IPS-NIHi7 (cell line): ENCODE measurements at regions not wholly inside any gene's neighbourhood (a gene's known extent, or its start where the extent isn't known, plus 50 kb on each side); places are given as distances from the start of the nearest gene placed in this dataset.

ENCODE experiments used
- DNase-seq: peaks from one replicate; pipeline ENCODE4 v3.0.0; 2012; ENCODE audit warnings: mixed read lengths; ENCODE audit errors: extremely low spot score

DNA sequence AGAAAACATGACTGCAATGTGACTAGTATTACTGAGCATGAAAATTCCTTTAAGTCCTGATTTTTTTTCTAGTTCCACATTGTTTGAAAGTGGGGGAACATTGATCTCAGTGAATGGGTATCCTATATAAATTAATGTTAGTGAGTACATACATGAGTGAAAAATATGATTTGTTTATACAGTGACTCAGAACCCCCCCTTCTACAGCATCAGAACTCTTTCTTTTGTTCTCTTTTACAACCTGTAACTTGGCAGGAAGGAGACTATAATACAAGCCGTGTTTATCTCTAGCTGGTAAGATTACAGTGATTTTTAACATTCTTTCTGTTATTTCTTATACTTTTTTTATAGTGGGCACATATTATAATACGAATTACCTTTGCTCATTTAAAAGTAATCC is 384.7 kb downstream of the PDCD6IP start:
- DNase-seq: no peak

DNA sequence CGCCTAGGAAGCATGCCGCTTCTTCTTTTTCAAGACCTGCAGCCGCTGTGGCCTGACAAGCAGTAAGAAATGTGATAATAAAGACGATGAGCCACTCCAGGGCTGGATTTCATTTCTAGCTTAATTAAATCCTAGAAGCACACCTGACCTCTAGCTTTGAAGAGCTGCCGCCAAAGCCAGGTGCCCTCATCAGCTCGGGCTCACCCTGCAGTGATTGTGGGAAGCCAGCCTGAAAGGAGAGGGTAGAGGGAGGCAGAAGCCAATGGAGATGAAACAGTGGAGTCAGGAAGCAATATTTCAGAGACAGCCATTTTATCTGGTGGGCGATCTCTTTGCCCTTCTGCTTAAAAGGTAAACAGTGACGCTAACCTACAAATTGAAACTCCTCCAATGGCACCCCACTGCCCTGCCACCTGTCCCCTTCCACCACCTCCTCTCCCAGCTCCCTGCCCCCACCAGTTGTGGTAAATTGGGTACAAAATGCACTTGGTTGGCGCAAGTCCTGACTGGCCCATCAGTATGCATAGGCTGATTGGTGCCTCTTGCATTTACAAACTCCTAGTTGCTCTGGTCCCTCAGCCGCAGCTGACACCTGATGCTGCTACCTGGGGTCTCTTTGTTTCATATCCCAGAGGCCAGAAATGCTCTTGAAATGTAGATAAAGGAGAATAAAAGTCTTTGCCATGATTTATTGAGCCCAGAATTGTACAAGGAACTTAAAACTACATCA is 385.3 kb downstream of the PDCD6IP start:
- no peak for DNase-seq

DNA sequence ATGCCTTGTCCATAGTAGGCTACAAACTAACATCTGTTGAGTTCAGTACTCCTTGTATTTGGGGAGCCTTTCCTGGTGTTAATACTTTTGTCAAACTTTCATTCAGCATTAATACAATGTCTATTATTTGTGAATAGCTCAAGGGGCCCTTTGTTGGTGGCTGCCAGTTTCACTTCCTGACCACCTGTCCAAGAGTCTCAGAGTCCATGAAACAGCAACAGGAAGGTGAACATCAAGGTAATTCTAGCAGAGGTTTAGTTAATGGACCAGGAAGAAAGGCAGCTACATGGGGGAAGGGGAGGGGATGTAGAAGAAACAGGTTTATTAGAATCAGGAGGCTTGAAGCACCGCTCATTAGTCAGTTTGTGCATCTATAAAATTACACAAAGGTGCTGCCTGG is 386.9 kb downstream of the PDCD6IP start:
- DNase-seq: no peak

DNA sequence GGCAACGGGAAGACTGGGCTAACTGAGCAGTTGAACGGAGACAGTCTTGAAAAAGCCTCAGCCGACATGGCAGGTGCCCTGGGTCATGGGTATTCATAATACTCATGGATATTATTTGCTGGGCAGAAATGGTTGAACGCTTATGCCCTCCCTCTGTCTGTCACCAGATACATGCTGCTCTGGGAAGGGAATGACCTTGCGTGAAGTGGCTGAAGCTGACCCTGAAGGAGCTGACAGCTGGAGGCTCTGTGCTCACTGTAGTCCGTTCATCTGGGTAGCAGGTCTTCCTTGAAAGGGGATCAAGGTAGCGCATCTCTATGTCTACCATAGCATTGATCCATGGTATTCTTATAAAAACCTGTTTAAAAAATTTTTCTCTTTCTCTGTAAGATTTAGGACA is 390.7 kb downstream of the PDCD6IP start:
- no peak for DNase-seq

DNA sequence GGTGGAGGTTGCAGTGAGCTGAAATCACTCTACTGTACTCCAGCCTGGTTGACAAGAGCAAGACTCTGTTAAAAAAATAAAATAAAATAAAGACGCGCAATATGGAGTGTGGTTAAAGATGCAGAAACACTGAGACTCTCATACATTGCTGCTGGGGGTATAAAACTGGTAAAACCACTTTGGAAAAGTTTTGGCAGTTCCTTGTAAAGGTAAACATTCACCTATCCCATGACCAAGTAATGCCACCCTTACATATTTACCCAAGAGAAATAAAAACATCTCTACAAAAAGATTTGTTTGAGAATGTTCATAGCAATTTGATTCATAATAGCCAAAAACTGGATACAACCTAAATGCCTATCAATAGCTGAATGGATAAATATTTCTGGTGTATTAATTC is 398.5 kb downstream of the PDCD6IP start:
- no peak for DNase-seq

DNA sequence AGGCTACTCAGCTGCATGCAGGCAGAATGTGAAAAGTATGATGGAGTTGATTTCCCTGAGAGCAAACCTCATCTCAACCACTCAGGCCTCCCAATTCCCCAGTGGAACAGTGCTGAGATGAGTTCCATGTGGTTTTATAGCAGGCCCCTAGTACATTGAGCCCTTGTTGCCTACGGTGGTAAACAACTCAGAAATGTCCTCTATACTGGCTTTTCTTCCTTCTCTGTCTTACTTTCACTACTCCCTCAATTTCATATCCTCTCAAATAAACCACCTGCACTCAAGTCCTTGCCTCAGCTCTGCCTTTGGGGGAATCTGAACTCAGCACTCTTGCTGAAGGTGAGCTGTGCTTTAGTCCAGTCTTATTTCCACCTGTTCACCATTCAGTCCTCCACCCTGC is 399.9 kb downstream of the PDCD6IP start:
- no peak for DNase-seq

DNA sequence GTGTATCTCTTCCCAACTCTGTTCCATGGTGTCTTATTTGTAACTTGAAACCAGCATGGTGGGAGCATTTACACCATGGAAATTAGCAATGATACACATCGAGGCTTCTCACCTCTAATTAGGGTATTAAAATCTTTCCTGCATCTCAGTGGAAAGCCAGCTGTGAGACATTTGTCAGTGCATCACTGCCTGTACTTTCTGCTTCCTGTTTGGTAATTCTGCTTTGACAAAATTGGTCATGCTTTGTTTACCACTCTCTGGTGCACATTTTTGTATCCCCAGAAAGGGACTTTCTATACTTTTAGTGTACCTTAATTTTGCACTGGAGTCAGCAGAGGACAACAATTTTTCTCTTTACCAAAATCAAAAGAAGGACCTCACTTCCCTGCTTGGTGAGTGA is 402.1 kb downstream of the PDCD6IP start:
- no peak for DNase-seq

DNA sequence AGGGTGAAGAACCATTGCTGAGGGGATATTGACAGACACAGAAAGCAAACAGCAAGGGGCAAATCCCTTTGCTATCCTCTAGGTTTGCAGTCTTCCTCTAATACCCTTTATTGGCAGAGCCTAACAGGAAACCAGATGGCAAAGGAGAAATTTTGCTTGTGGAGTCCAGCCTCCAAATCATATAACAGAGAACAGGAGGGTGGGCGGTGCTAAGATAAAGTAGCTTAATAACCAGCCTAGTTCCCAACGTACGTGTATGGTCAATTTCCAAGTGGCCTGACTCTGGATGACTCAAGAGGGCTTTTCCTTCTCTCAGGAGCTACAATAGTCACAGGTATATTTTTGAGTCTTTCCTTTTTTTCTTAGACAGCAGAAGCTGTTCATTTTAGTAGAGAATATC is 404.5 kb downstream of the PDCD6IP start:
- no peak for DNase-seq

DNA sequence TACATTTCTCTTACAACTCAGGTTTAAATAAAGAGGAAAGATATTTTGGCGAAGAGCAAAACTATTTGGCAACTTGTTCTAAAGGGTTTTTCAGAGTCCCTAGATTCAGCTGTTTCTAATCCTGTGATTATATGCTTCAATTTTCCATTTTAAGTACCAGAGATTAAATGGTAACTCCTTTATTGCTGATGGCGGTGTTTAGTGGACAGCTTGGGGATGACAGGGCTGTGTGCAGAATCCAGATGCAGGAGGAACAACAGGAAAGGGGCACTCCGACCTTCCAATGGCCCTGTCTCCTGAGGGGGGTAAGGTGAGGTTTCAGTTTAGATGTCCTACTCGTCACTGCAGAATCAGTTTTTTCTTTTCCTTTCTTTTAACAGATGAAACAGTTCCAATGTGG is 405.0 kb downstream of the PDCD6IP start:
- DNase-seq: no peak

DNA sequence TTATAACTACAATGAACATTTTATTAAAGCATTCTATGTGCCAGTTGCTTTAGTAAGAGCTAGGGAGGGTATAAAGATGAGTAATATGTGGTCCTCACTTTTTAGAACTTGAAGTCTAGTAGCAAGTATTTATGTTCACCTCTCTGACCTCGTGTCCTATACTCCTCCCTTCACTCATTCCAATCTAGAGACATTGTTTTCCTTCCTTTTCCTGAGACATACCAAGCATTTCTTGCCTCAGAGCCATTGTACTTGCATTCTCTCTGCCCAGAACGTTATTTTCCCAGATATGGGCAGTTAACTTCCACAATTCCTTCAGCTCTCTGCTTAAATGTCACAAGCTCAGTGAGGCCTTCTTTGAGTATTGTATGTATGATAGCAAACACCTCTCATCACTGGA is 408.6 kb downstream of the PDCD6IP start:
- DNase-seq: no peak

DNA sequence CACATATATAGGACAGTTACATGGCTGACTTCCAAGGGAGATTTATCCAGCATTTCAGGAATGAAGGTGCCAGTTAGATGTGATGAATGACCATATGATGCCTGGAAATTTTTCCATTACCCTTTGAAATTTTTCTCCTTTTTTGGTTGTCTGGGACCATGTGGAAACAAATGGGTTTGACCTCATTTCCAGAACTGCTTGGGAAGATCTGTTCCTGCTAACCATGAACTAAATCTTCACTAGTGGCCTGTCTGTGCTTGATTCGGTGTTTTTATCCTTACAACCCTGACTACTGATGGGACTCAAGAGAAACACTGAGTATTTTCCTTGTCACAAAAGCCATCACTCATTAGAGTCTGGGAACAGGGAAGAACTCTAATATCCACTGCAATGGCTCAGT is 409.4 kb downstream of the PDCD6IP start:
- no peak for DNase-seq

DNA sequence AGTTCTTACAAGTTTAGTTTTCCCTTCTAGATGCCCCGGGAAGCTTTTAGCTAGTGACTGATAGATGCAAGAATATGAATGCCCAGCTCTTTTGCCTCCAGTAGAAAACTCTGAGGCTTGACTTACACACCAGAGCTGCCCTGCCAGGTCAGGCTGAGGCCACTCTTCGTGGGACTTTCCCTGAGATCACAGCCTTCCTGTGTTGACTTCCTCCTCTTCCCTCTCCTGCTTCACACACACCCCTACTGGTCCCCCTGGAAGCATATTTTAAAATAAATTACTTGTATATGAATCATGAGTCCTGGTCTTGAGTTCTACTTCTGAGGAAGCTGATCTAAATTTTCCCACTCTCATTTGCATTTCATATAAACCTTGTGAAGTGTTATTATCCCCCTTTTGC is 413.7 kb downstream of the PDCD6IP start:
- no peak for DNase-seq

DNA sequence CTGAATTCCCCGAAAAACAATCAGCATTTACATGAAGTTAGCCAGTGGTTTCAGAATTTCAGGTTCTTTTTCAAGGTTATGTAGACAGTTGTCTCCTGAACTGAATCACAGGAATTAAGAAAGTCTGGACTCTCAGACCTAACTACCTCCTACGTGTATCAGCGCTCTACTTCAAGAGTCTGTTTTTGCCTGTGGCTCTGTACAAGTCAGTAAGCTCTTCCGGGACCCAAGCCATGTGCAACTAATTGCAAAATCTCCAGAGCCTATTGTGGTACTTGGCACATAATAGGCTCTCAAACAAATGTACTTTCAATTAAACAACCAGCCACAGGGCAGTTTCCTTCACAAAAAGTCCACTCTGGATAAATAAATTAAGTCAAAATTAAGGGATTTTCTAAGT is 414.2 kb downstream of the PDCD6IP start:
- DNase-seq: no peak

DNA sequence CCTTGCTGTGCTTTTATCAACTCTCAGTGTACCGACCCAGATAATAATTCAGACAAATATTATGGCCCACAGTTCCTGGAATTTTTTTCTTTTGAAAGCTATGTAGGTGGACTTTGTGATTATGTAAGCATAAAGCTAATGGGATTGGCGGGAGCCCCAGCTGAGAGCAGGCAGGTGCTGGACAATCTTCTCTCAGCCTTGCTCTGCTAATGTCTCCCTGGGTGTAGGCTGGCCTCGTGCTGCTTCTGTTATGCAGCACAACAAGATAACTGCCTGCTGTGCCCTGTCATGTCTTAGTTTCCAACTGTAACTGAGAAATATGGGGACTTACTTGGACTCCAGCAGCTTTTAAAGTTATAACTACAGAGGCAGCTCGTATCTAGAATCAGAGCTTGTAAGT is 415.0 kb downstream of the PDCD6IP start:
- DNase-seq: peak; percentile 26

DNA sequence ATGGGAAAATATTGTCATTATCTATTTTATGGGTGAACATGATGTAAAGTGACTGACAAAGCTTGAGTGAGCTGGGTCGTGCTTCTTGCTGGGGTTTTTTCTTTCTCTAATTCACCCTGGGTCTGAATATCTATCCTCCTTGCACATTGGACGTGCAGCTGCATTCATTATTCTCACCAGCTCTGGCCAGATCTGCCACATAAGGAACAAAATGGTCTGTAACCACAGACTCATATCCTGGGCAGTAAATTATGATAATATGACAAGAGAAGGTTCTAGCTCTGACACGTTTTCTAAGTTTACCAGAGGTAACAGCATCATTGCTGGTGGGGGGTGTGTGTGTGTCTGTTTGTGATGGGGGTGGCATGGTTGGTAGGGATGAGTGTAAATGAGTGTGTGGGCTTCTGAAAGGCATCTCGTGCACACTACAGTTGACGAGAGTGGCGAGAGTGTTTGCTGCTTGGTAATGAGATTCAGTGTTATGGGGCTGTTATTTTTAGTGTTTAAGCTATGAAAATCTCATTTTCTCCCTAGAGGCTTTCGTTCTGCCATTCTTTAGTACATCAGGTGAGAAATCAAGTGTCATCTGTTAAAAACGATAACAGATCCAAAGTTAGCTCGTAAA is 418.4 kb downstream of the PDCD6IP start:
- no peak for DNase-seq

DNA sequence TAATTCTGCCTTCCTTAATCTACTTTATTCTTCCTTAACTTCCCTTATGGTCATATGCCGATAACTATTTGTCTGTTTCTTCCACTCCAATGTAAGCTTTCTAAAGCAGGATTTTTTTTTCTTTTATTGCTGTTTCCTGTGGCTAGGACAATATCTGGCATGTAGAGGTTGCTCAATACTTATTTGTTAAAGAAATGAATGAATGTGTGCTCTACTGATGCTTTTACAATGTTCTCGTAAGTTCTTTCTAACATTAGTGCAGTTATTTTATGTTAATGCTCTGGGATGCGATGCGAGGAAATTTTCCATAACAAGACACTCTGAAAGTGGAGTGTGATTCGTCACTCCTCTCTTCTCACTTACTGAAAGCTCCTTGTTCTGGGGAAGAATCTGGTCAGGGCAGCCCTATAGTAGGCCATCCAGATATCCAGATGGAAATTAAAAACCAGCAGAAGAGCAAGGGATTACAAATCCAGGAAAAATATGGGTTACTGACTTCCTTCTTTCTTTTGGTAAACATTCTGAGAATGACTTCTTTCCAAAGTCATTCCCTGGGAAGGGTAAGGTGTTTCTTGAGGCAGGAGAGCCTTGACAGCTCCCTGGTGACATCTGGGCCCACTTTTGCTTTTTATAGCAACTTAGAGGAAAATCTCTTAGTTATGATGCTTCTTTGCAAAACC is 420.4 kb downstream of the PDCD6IP start:
- no peak for DNase-seq

DNA sequence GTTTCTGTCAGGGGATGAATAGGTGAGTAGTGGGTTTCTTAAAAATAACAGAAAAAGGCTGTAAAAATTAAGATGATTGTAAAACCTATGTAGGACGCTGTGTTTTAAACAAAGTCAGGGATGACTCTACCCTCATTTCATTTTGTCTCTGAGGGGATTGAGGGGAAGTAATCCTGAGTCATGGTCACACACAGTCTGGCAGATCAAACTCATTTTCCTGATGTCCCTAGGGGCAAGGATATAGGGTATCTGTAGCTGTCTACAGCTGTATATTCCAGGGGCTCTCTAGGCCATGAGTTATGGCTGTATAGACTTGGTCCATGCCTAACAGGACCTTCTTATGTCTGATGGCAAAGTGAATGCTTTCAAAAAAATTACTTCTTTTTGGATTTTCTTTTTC is 421.1 kb downstream of the PDCD6IP start:
- no peak for DNase-seq

DNA sequence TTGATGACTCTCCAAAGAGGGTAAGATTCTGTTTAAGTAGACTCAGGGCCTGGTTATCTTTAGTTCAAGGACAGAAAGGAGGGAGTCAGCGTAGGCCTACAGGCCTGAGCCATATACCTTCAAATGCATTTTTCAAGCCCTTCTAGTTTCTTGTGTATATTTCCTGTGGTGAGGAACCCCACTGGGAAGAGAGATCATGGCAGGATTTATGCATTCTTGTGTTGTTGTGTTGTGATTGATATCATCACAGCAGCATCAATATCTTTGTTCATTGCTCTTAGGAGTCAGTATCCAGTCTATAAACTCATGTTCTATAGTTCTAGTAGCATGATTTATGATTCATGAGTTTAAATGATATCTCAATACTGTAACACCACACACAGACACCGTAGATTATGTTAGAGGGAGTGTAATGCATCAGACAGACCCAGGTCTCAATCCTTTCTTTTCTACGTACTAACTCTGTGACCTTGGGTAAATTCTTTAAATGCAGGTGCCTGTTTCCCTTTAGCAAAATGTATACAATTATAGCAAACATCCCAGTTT is 427.5 kb downstream of the PDCD6IP start:
- no peak for DNase-seq

DNA sequence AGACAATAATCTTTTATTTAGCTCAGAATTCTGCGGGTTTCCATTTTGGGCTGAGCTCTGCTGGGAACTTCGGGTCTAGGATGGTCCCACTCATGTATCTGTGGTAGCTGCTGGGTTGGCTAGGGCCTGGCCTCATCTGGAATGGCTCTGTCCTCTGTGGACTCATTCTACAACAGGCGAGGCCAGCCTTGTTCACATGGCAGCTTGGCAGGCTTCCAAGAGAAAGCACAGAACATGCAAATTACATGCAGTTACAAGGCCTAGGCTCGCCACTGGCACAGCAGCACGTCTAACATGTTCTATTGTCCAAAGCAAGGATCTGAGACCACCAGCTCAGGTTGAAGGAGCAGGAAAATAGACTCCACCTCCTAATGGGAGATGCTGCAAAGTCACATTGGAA is 431.4 kb downstream of the PDCD6IP start:
- DNase-seq: no peak

DNA sequence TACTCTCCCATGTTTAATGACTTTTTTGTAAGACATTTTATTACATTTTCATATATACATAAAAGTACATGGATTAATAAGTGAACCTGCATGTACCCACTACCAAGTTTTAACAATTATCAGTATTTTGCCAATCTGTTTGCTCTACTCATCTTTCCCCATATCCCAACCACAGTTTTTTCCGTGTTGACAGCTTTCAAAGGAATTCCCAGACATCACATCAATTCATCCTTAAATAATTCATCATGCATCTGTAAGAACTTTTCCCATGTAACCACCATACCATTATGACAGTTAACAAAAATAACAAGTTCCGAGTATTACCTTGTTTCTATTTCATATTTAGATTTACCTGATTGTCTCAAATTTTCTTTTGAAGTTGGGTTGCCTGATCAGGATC is 436.7 kb downstream of the PDCD6IP start:
- DNase-seq: no peak

DNA sequence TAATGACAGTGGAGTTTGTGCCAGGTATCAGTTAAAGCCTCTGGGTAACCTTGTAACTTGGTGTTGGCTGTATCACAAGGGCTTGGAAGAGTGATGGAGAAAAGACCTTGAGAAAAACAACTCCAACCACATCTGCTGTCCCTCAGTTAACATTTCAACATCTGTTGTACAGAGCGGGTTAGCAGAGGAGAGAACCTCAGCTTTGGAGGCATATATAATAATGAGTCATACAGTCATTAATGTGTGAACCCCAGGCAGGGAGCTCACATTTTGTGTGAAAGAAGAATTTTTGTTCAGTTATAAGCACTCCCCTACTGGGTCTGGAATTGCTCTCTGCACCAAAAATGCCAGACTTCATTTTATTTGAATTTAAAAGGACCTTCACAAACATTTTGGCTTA is 439.5 kb downstream of the PDCD6IP start:
- DNase-seq: no peak

DNA sequence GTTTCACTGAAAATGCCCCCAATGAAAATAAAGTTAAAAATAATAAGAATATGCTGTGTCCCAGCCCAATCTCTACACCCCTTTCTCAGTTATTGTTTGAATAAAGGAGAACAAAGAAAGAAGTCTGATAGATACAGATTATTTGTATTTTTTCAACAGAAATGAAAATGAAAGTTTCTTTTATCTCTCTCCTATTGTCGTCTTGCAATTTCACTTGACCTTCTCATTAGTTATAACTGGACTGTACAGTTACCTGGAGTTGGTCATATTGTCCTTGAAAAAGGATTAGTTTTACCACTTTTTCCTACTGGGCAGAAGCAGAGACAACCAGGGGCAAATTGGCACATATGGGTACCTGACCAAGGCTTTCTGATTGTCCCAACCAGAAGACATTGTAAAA is 440.0 kb downstream of the PDCD6IP start:
- no peak for DNase-seq

DNA sequence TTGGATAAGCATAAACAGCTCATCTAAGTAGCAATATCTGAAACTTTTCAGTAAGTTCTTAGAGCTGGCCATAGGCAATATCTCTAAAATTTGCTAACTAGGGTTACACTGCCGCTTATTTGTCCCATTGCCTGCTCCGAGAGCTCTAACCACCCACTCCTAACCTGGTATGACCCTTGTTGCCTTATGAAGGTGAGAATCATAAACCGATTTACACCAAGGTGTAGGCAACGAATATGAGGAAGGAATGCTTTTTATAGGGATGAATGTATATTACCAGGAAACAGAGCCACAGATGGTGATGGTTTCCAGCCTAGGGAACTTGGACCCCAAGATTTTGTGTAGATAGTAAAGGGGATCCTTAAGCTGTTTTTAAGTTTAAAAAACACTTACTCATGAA is 440.9 kb downstream of the PDCD6IP start:
- no peak for DNase-seq
